Erythroblast (primary cell): ENCODE measurements at regions not wholly inside any gene's neighbourhood (a gene's known extent, or its start where the extent isn't known, plus 50 kb on each side); places are given as distances from the start of the nearest gene placed in this dataset.

Source experiments
- DNase-seq, 2 experiments: peaks; one replicate each; lab custom pipeline; 2025; lab: John Stamatoyannopoulos, UW
- GATA1 ChIP-seq: IDR thresholded peaks from 2 replicates; pipeline ENCODE4 v1.6.1; 2011; ENCODE audit warnings: low read depth, mild to moderate bottlenecking, control low read depth, low read length, moderate library complexity
- POLR2A ChIP-seq: IDR thresholded peaks from 2 replicates; pipeline ENCODE4 v1.6.1; 2011; ENCODE audit warnings: mild to moderate bottlenecking, low read length

DNA sequence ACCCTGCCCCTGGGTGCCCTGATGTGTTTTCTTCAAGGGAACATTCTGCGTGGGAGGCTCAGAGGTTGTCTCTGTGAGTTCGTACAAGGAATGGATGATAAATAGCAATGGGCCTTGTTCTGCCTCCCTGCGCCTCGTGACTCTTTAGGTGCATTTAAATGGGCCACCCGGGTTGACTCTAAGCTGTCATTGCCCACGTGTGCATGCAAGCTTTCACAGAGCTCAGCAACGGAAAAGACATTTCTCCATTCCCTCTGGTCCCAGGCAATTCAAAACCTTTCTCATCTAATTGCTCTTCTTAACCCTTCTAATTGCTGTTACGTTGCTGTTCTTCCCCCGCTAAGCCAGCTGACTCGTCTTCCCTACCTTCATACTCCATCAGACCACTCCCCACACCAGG lies 71.5 kb upstream of the SDK2 start:
- no peak for DNase-seq
- TF ChIP-seq POLR2A: no peak
- TF ChIP-seq GATA1: no peak

DNA sequence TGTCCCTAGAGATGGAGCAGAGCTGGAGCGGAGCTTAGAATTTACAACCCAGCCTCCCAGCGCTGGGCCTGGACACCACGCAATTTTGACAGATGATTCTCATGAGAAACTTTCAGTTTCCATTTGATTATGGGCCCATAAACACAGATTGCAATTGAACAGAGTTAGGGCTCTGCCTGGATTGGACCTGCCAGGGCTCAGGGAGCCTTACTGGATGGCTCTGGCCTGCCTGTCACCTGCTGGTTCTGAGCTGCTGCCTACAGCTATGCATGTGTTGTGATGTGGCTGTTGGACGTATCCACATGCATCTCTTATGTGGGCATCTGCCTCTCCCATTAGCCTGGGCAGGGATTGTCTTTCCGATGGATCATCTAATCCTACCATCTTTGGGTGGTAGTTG lies 73.4 kb upstream of the SDK2 start:
- DNase-seq: no peak
- TF ChIP-seq GATA1 (no peak), POLR2A (no peak)

DNA sequence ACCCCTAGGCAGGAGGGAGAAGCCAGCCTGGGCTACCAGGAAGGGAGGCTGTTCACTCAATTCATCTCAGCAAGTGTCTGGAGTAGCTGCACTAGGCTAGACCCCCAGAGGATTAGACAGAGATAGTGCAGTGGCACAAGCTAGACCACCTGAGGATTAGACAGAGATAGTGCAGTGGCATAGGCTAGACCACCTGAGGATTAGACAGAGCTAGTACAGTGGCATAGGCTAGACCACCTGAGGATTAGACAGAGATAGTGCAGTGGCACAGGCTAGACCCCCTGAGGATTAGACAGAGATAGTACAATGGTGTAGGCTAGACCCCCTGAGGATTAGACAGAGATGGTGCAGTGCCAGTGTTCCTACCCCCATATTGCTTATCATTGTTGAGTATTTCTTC lies 74.1 kb upstream of the SDK2 start:
- DNase-seq: no peak
- TF ChIP-seq POLR2A (no peak), GATA1 (no peak)

DNA sequence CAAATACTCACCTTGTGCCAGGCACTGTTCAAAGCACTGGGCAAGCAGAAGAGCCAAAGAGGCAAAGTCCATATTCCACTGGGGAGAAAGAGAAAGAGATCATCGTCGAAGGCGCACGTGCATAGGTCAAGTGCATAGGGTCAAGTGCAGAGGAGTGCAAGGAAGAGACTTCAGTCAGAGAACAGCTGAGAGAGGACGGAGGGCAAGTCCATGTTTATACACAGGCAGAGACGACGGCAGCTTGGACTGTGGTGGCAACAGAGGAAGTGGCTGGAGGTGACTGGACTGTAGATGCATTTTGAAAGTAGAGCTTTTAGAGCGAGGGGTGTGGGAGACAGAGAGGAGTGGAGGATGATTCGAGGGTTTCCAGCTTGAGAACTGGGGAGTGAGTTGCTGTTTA lies 74.7 kb upstream of the SDK2 start:
- TF ChIP-seq GATA1: no peak
- no peak for TF ChIP-seq POLR2A
- no peak for DNase-seq

DNA sequence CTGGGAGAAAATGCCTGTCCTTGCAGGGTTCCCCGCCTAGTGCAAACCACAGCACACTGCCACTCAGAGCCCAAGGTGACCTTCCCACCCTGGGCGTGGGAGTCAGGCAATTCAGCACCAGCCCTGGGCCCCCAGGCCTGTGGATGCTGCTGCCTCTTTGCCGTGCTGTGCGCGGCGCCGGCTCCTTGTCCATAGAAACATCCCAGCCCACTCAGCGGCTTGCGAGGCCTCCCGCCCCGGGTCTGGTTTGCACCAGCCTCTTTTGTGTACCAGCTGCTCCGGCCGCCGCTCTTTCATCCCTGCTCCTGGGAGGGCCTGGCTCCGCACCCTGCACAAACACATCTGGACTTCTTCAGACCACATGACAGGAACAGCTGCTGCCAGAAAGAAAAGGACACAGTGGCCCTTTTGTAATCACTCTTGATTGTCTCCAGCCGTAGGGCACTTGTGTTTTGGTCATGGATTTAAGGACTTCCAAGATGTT lies 75.4 kb upstream of the SDK2 start:
- no peak for TF ChIP-seq GATA1
- no peak for TF ChIP-seq POLR2A
- DNase-seq: no peak

DNA sequence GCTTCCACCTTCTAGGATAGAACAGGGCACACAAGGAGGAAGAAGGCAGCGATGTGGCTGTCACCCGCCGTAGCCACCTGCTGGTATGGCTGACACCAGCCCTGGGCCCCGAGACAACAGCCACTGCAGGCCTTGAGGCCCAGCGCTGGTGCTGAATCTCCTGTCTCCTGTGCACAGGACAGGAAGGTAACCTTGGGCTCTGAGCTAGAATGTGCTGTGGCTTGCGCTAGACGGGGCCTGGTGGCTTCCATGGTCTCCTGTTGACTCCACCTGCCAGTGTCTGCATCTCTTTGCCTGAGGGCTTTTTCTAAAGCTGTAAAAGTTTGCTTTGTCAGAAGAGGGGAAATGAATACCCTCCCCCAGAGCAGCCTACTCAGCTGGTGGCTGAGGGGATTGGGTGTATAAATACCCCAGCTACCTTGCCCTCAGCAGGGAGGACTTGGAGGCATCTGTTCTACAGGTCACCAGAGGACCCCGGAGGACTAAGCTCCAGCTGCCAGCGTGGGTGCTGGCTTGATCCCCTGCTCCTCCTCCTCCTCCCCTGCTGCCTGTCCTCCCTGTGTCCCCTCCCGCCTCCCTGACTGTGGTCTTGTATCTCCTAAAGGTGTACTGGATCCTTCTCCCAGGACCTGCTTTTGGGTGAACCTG lies 76.1 kb upstream of the SDK2 start:
- TF ChIP-seq POLR2A (no peak), GATA1 (no peak)
- DNase-seq: no peak

DNA sequence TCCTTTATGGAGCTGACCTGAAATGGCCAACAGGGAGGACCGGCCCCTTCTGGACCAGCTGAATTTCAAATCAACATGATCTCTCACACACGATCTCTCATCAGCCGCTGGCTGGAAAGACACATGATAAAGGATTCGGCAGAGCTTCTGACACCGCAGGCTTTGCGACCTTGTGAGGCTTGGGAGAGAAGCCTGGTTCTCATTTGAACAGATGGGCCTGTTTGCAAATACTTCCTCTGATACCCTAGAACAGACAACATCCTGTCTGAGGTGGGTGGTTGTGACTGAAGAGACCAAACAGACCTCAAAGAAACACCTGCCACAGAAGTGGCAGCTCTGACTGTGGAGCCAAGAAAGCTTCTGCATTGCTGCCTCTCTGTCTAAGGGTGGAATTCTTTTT lies 77.9 kb upstream of the SDK2 start:
- no peak for DNase-seq
- TF ChIP-seq GATA1 (no peak), POLR2A (no peak)

DNA sequence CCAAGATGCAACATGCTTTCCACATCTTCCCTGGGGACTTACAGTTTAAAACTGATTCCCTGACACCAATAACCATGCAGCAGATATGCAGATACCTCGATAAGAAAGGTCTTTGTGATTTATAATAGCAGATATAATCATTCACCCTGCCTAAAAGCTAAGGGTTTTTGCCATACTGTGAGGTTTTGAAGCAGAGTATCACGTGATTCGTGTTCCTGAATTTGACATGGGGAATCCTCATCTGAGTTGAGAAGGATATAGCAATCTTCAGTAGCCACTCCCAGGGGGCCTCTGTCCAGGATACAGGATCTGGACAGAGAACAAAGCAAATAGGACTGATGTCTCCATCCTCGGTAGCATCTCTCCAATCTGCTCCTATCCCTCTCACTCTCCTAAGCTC lies 79.1 kb upstream of the SDK2 start:
- TF ChIP-seq POLR2A: no peak
- no peak for TF ChIP-seq GATA1
- DNase-seq: no peak

DNA sequence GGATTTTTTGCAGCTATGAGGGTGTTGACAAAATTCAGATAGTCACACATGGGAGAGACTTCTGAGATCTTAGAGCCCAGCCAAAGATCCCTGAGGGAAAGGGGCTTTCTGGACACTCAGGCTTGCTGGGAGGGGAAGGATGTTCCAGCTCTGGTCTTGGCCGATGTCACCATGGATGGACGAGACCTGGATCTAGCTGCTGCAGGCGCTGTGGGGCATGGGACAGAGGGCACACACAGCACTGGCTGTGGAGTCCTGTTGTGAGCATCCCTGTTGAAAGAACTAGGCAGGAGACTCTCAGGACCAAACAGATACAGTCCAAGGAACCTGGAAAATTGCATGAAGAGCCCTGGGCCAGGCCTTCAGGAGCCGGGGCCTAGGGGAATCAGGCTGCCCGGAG lies 80.1 kb upstream of the SDK2 start:
- TF ChIP-seq GATA1 (no peak), POLR2A (no peak)
- DNase-seq: no peak

DNA sequence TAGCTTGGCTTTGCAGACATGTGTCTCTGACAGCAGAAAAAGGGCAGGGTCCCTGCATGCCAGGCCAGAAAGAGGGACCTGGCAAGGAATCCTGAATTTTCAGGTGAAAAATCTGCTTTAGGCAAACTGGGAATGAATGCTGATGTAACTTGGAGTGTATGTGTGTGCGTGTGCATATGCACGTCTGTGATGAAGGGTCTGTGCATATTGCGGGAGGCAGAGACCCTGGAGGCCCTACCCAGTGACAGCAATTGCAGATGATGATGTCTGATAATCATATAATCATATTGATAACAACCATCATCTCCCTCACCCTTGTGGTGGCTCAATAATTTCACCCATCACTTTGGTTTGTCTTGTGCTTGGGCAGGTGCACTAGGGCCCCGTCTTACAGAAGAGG lies 80.7 kb upstream of the SDK2 start:
- TF ChIP-seq GATA1 (no peak), POLR2A (no peak)
- no peak for DNase-seq

DNA sequence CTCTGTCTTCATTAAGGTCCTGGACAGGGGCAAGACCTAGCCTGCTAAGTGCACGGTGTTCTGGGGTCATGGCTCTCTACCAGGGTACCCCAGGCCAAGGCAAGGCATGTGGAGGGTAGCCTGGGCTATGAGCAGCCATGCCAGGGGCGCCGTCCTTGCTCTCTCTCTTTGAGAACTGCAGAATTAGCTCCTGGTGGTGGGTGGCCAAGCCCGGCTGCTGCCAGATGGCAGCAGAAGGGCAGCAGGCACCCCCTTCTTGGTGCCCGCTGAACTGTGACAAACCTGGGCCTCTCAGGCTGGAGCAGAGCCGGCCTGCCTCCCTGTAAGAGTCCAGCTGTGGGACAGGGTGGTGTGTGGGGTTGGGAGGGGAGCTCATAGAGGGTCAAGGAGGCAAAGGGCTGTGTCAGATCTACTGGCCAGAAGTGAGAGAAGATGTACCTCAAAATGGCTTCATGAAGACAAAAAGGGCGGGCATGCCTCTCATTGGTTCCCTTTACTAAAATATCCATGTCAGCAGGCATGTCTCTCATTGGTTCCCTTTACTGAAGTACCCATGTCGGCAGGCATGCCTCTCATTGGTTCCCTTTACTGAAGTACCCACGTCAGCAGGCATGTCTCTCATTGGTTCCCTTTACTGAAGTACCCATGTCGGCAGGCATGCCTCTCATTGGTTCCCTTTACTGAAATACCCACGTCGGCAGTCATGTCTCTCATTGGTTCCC lies 81.7 kb upstream of the SDK2 start:
- TF ChIP-seq GATA1 (no peak), POLR2A (no peak)

DNA sequence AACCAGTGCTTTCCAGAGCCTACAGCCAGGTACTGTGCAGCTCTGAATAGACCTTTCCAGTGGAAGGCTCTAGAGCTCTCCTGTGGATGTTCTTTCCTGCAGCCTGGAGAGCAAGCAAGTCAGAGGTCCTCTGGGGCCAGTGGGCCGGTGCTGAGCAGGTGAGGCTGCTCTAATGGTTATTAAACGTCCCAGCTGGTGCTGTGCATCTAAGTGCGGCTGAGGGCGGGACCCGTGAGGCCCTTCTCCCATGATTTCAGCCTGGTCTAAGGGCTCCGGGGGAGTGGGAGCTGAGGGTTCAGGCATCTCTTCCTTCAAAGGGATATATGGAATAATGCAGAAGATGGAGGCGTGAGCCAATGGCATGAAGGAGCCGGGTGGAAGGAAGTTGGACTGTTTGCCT lies 83.7 kb upstream of the SDK2 start:
- no peak for DNase-seq
- TF ChIP-seq GATA1 (no peak), POLR2A (no peak)

More for the DNA sequence above, 81.7 kb upstream of the SDK2 start:
- DNase-seq: no peak

DNA sequence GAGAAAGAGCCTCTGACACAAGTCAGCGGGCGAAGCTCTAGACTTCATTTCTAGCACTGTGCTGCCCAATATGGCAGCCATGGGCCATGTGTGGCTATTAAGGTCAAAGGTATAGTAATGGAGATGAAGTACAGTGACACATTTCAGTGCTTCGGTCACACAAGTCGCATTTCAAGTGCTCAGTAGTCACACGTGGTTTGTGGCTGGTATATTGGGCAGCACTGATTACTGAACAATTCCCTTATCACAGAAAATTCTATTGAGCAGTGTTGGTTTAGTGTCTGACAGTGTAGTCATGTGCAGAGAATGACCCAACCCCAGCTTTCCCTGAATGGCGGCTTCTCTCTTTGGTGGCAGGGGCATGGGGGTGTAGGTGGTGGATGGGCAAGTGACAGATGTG lies 84.9 kb upstream of the SDK2 start:
- TF ChIP-seq POLR2A: no peak
- no peak for TF ChIP-seq GATA1
- DNase-seq: no peak

DNA sequence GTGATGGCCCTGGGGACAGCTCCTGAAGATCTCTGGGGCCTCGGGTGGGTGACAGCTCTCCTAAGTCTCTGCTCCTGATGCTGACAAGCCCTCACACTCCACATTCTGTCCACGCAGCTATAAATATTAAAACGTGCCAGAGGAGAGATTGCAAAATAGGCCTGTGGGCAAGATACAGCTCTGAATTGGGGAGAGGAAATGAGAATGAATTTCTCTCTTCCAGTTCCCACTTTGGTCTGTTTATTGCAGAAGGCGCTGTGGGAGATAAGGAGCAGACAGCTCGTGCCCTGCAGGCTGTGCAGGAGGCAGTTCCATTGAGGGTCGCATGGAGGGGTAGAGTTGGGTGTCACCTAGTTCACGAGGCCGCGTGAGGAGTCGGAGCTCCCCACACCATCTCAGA lies 87.5 kb upstream of the SDK2 start:
- DNase-seq: no peak

DNA sequence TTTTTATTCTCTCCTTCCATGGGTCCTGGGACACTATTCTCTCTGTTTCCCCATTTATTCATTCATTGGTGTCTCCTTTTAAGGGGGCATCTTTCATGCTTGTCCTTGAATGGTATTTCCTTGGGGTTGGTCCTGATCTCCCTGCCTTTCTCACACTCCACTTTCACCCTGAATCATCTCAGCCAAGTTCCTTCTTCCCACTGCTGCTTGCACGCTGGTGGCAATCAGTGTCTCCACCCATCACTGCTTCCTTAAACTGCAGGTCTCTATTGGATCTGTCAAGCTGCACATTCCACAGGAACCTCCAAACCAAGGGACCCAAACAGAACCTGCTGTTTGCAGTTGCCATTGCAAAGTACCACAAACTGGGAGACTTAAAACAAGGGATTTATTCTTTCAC lies 89.3 kb upstream of the SDK2 start:
- no peak for DNase-seq
- no peak for TF ChIP-seq GATA1

More for the DNA sequence above, 87.5 kb upstream of the SDK2 start:
- TF ChIP-seq POLR2A: no peak
- no peak for TF ChIP-seq GATA1

DNA sequence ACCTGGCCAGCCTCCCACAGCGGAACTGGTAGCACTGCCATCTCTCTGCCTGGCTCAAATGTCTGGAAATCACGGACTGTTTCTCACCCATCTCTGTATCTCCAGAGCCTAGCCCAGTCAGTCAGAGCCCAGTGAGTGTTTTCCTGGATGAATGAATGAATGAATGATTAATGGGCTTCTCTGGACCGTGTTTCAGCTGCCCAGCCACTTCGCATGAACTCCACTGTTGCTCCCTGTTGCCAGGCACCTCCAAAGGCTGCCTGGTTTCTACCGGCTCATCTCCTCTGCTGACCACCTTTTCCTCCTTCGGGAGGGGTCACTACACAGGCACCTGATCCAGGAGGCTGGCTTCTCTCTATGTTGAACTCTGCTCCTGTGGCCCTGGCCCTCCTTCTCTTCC lies 91.0 kb upstream of the SDK2 start:
- no peak for DNase-seq
- no peak for TF ChIP-seq GATA1
- no peak for TF ChIP-seq POLR2A
